Activated CD4-positive, alpha-beta T cell treated with anti-CD3 and anti-CD28 coated beads for 48 hours (primary cell): ENCODE measurements at regions not wholly inside any gene's neighbourhood (a gene's known extent, or its start where the extent isn't known, plus 50 kb on each side); places are given as distances from the start of the nearest gene placed in this dataset.

Experiments used
- DNase-seq: peaks from one replicate; pipeline ENCODE4 v3.0.0-alpha.2; 2020

- no peak for DNase-seq
These were observed 113.3 kb upstream of the SPRY2 start for GRCh38 chr13:80454245-80454644.

GRCh38 chr13:80452279-80452678 is 111.4 kb upstream of the SPRY2 start:
- DNase-seq: no peak

DNA sequence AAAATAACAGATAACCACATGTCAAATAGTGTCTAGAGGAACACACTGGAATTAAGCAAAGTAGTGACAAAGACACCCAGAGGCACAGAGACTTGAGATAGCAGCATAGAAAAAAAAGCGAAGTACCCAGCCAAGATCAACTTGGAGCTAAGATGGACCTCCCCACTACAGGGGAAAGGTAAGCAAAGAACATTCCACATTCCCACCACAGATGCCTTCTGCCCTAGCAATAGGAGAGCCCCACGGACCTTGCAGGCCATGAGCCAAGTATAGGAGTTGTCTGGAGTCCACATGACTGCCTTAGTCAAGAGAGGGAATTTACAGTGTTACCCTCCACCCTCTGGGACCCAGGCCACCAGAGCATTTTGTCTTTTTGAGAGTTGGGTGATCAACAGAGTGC is 110.7 kb upstream of the SPRY2 start:
- no peak for DNase-seq

GRCh38 chr13:80450386-80450785 is 109.5 kb upstream of the SPRY2 start:
- DNase-seq: no peak

DNA sequence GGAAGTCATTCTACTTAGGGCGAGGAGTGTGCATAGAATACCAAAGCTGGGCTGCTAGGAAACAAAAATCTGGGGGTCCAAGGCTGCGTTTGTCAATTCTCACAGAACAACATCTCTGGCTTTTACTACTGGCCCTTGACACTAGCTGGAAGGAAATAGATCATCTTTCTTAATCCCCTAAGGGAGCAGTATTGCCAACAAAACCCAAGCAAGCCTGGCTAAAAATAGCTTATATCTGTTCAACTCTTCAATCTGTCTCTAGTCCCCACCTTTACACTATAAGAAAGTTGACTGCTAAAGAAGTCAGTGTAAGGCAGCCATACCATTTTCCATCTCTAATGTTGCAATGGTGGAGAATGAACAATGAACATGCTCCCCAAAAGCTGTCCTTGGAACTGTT is 107.8 kb upstream of the SPRY2 start:
- DNase-seq: no peak

DNA sequence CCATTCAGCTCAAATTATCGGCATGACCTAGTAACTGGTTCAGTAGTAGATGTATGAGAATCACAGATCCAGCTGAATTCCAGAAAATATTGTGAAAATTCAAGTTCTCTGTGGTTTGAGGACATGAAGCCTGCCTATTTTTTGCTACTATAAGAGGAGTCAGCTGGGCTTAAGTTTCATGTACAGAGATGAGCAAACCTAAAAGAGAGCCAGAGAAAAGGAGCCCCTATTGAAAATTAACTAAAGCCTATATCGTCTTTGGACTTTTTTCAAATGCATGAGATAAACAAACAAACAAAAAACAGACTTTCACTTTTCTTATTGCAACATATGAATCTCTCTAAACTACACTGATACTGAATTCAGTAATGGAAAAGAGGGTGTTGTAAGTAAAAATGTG is 106.8 kb upstream of the SPRY2 start:
- no peak for DNase-seq

GRCh38 chr13:80444240-80445015 is 103.5 kb upstream of the SPRY2 start:
- DNase-seq: no peak

DNA sequence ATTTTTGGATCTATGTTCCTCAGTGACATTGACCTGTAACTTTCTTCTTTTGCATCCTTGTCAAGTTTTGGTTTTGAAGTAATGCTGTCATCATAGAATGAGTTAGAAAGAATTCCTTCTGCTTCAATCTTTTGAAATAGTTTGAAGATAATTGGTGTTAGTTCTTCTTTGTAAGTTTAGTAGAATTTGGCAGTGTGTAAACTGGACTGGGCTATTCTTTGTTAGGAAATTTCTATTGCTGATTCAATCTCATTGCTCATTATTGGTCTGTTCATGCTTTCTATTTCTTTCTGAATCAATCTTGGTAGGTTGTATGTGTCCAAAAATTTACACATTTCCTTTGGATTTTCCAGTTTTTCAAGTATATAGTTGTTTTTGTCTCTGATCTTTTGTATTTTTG is 101.7 kb upstream of the SPRY2 start:
- no peak for DNase-seq

DNA sequence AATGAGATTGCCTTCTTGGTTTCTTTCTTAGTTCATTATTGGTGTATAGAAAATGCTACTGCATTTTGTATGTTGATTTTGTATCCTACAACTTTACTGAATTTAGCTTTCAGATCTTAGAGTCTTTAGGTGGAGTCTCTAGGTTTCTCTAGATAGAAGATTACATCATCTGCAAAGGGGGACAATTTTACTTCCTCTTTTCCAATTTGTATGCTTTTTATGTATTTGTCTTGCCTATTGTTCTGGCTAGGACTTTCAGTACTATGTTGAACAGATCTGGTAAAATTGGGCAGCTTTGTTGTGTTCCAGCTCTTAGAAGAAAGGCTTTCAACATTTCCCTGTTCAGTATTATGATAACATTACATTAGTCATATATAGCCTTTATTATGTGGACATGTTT is 101.0 kb upstream of the SPRY2 start:
- no peak for DNase-seq

GRCh38 chr13:80438521-80438920 is 97.6 kb upstream of the SPRY2 start:
- DNase-seq: no peak

- no peak for DNase-seq
These were observed 96.3 kb upstream of the SPRY2 start for GRCh38 chr13:80437231-80437630.

- no peak for DNase-seq
These were observed 95.7 kb upstream of the SPRY2 start for GRCh38 chr13:80436571-80437169.

GRCh38 chr13:80430561-80430960 is 89.6 kb upstream of the SPRY2 start:
- no peak for DNase-seq

GRCh38 chr13:80428349-80429096 is 87.6 kb upstream of the SPRY2 start:
- no peak for DNase-seq

DNA sequence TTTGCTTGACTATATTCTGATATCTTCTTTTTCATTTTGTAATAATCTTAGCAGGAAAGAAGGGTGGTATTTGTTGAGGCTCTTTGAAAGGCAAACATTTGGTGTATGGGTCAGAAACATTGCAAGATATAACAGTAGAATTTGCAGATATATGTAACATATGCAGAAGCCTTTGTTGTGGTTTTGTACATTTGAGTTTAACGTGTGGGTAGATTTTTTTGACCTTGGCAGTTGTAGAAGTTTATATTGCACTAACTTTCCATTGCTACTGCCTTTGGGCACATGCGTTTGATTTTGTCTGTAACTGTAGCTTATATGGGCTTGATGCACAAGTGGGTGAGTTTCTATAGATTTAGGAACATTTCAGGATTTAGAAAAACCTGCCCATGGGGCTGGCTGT is 78.5 kb upstream of the SPRY2 start:
- no peak for DNase-seq

- no peak for DNase-seq
These were observed 72.7 kb upstream of the SPRY2 start for GRCh38 chr13:80413611-80414010.

DNA sequence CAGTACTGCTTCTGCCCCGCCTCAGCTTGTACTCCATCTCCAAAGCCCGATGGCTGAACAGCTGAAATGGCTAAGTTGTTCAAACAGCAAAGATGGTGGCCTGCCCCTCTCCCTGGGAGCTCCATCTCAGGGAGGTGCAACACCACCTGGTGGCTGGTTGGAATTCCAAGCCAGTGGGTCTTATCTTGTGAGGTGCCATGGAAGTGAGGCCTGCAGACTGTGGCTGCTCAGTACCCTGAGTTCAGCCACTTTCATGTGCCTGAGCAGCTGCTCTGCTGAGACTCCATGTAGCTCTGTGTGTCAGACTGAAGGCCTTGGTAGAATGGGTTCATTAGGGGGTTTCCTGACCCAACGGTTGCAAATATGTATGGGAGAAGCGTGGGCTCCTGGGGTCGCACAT is 67.3 kb upstream of the SPRY2 start:
- peak; percentile 2 for DNase-seq

- no peak for DNase-seq
These were observed 60.0 kb upstream of the SPRY2 start for GRCh38 chr13:80400865-80401426.

DNA sequence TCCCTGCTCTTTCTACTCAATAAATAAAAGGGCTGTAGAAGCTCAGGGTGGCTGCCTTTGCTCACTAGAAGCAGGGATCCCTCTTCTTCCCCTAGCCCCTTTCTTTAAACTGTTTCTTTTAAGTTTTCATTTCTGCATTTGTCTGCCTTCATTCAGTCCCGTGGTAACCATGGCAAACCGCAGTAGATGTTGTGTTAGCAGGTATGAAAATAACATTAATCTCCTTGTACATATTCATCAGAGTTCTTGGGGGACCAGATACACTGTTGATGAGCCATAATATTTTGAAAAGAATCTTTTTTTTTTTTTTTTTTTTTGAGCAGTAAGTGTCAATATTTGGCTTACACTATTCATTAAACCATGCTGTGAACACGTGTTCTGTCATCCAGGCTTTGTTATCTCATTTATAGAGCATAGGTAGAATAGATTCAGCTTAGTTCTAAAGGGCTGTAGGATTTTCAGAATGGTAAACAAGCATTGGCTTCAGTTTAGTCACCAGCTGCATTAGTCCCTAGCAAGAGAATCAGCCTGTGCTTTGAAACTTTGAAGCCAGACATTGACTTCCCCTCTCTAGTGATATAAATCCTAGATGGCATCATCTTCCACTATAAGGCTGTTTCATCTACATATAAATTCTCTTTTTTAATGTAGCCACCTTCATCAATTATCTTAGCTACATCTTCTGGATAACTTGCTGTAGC is 59.4 kb upstream of the SPRY2 start:
- DNase-seq: no peak

- peak; percentile 3 for DNase-seq
These were observed 58.6 kb upstream of the SPRY2 start for GRCh38 chr13:80399340-80400163.
